ENCODE measurements at regions not wholly inside any gene's neighbourhood (a gene's known extent, or its start where the extent isn't known, plus 50 kb on each side); places are given as distances from the start of the nearest gene placed in this dataset.

DNA sequence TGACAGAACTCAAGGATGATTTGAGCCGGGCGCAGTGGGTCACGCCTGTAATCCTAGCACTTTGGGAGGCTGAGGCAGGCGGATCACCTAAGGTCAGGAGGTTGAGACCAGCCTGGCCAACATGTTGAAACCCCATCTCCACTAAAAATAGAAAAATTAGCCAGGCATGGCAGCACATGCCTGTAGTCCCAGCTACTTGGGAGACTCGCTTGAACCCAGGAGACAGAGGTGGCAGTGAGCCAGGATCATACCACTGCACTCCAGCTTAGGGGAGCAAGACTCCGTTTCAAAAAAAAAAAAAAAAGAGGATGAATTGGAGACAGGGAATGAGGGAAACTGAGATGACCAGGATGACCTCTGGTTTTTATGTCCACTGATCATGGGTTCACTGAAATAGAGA lies 60.4 kb upstream of the CDIN1 start:
- TF ChIP-seq, protein P1, sequence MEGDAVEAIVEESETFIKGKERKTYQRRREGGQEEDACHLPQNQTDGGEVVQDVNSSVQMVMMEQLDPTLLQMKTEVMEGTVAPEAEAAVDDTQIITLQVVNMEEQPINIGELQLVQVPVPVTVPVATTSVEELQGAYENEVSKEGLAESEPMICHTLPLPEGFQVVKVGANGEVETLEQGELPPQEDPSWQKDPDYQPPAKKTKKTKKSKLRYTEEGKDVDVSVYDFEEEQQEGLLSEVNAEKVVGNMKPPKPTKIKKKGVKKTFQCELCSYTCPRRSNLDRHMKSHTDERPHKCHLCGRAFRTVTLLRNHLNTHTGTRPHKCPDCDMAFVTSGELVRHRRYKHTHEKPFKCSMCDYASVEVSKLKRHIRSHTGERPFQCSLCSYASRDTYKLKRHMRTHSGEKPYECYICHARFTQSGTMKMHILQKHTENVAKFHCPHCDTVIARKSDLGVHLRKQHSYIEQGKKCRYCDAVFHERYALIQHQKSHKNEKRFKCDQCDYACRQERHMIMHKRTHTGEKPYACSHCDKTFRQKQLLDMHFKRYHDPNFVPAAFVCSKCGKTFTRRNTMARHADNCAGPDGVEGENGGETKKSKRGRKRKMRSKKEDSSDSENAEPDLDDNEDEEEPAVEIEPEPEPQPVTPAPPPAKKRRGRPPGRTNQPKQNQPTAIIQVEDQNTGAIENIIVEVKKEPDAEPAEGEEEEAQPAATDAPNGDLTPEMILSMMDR (conservative IDR thresholded peaks at IDR 0.05) = no peak
- TF ChIP-seq ZFX (IDR thresholded peaks at IDR 0.05) = no peak

All from C4-2B (cell line).